NCI-H1092 treated with DMSO at 0.1 percent for 48 hours (cell line): ENCODE measurements at regions not wholly inside any gene's neighbourhood (a gene's known extent, or its start where the extent isn't known, plus 50 kb on each side); places are given as distances from the start of the nearest gene placed in this dataset.
"Not testable (repeated sequence)": the region's sequence is repeated elsewhere in the genome, so short reads cannot be mapped to it uniquely, and the experiment has no call there.

ENCODE experiments used
- DNase-seq: peaks from one replicate; lab custom pipeline; 2025; lab: John Stamatoyannopoulos, UW

DNA sequence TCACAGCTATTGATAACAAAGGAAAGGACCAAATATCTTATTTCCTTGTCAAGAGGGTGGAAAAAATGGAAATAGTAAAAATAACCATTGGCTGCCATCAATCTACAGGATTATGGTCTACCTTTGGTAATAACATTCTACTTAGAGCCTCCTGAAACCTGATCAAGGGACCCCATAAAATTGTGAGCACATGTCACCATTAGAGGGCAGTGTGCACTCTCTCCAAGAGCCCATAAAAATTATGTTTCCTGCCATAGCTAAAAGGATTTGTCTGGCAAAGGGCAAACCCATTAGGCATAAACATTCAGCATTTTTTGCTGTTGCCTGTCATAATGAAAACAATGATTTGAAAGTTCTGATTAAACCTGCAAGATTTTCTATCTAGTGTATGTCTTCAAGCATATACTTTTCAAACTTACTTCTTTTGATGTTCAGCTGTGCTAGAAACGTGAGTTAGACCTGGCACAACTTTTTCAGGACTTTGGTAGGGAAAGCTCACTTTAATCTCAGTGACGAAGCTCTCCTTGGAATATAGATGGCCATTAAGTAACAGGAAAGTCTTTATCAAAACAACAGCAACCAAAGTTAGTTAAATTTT is 120.7 kb upstream of the ZFP64 start:
- DNase-seq = peak; percentile 61

DNA sequence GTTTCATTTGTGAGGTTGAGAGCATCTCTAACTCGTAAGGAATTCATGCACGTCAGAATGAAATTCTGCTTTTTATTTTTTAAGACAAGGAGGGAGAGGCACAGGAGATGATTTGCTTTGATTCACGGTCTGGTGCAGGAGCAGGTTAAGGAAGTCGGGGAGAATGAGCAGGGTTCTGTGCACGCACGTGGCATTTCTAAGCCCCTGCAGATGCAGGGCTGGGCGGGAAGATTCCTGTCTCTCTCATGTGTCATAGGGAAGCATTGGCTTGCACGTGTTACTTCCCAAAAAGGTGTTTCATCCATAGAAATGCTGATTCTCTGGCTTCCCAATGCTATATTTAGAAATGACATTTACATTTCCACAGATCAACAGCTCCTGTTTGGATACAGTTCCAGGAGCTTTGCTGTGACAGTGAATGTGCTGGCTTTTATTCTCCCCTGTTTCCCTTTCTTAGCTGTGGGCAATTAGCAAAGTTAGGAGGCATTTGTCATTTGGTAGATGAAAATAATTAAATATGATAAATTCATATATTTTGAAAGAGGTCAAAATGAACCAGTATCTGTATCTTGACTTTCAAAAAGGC is 119.7 kb upstream of the ZFP64 start:
- DNase-seq = no peak

DNA sequence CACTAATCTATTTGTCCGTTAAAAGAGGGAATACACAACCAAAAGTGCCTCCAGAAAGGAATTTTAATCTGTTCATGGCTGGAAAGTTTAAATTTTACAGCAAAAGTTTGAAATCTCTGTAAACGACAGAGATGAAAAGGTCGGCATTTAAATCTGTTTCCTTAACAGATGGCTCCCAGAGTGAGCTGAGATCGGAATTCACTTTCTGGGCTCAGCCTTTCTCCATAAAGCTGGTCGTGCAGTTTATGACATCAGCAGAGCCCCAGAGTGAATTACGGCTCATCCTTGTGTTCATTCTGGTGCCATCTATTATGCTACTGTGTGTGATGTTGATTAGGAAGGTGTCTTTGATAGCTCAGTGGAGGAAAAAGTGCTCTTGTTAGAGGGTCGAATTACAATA is 117.6 kb upstream of the ZFP64 start:
- no peak for DNase-seq

DNA sequence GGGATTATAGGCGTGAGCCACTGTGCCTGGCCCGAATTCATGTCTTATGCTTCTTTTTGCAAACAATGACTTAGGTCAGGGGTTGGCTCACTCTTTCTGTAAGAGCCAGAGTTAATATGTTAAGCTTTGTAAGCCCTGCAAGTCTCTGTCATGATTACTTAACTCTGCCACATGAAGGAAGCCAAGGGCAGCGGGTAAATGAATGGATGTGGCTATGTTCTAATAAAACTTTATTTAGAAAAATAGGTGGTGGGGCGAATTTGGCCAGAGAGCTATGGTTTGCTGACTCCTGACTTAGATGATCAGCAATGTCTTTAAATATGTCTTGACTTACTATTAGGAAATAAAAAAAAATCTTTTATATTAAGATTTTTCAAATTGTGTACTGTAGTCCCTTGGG is 114.9 kb upstream of the ZFP64 start:
- DNase-seq = no peak

DNA sequence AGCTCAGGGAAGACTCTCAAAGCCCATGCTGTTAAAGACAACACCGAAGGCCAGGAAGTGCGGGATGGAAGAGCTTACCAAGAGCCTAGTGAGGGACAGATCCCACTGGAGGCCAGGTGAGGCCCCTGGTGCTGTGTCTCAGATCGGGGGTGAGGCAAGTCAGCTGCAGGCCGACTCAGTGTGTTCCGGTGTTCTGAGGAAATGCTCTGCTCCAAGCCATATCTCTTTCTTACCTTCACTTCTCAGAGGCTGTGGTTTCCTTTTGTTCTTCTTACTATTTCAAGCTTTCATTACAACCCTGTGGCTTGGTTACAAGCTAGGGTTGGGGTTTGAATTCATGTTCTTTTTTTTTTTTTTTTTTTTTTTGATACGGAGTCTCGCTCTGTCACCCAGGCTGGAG is 114.3 kb upstream of the ZFP64 start:
- DNase-seq = no peak

DNA sequence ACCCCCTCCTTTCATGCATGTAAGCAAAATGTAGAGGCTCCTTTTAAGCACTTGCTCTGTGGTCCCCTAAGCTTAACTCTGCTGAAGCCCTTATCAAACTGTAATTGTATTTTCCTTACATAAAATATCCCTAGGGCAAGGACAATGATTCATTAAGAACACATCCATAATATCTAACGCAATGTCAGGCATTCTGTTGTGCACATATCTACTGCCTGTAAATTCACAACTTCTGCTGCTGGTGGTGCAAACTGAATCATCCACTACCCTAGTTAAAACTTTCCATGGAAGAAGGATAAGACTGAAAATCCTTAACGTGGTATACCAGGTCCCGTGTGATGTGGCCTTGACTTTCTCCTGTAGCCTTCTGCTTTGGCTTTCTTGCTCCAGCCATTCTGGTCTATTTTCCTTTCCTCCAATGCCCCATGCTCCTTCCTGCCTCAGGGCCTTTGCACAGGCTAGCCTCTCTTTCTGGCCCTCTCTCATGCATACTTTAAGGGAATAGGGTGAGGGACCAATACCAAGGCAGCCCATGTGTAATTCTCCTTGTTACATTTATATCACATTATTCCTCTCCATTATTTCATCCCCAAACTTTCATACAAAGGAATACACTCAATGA is 113.6 kb upstream of the ZFP64 start:
- DNase-seq = no peak

DNA sequence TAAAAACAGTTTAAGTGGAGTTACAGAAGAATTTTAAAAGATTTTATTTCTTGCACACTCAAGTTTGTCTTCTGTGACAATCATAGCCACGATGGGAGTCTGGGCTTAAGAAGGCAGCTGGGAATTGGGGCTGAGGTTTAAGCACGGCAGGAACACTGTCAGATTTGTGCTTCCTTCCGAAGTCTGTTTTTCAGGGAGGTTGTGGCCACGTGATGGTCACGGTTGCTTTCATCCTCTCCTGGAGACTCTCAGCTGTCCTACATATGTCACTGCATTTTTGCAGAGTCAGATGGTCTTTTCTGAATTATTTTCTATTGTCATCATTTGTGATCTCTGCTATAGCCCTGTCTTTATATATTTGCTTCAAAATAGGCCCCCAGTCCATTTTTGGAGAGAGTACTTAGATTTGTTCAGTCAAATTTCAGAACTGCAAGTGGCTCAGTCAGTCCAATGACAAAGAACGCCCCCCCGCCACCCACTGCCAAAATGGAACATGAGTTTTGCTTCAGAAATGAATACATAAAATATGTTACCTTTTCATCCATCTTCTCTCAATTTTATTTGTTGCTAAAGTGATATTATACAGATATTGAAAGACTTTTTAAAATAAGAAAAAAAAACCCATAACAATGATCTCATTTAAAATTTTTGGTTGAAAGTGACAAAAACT is 111.8 kb upstream of the ZFP64 start:
- no peak for DNase-seq

DNA sequence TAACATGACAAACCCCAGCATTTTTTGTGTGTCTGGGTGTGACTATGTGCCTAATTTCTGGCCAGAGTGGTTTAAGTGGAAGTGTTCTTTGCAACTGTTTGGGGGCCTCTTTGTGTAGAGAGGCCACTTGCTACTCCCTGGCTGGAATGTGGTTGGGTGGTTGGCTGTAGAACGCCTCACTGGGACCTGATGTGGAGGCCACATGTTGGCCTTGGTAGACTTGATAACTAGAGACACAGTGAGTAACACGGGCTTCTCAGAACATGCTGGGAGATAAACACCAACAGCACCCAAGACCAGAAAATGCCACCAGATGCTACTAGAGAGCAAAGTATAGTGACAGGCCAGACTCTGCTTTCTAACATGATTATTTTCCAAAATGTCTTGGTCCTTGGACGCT is 111.2 kb upstream of the ZFP64 start:
- DNase-seq = no peak

DNA sequence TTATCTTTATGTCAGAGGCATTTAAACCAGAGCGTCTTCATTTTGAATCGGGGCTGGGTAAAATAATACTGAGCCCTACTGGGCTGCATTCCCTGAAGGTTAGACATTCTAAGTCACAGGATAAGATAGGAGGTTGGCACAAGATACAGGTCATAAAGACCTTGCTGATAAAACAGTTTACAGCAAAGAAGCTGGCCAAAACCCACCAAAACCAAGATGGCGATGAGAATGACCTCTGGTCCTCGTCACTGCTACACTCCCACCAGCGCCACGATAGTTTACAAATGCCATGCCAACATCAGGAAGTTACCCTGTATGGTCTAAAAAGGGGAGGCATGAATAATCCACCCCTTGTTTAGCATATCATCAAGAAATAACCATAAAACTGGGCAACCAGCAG is 110.5 kb upstream of the ZFP64 start:
- DNase-seq = not testable (repeated sequence)

DNA sequence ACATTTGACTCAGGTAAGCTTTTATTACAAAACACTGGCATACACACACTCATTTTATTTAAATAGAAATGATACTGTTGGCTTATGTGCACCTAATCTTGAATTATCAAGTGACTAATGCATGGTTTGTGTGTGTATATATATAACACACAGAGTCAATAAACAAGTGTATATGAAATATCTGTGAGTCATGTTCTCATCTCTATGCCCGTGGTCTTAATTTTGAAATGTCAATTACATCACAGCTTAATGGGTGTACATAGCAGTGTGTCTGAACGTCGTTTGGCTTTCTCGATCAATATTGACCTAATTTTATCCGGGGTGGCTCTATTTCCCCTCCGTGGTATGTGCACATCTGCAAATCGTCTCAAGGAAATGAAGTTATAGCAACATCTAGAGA is 104.0 kb upstream of the ZFP64 start:
- no peak for DNase-seq

DNA sequence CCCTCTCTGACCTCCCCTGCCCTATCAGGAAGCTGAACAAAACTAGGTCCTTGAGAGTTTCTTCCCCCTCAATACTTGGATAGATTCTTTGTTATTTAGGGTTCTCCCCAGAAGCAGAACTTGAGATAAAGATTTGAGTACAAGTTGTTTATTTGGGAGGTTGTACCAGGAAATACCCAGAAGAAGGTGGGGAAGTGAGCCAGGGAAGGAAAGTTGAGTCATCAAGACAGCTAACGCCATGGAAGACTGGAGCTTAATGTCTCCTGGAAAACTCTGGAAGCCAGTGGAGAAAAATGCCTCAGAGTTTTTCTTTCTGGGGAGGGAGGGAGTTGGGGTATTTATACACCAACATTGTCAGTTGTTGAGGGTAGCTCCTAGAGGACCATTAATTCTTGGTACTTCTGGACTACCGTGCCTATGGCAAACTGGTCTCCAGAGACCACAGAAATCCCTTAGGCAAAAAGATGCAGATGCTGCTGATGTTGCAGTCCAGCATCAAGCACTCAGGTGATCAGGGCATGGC is 102.6 kb upstream of the ZFP64 start:
- DNase-seq = no peak

DNA sequence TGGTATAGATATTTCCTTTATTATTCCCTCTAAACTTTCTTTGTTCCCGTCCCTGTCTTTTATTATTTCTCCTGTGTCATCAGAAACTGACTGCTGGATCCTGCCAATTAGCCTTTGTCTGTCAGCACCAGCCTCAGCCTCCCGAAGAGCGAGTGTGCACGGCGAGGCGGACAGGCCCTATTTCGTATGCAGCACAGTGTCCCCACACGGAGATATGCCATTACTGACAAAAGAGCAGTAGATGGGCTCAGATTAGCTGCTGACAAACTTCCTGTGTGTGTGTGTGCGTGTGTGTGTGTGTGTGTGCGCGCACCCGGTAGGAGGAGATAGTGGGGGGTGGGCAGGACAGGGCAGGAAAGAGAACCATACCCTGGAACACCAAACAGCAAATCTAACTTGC is 99.5 kb upstream of the ZFP64 start:
- no peak for DNase-seq

DNA sequence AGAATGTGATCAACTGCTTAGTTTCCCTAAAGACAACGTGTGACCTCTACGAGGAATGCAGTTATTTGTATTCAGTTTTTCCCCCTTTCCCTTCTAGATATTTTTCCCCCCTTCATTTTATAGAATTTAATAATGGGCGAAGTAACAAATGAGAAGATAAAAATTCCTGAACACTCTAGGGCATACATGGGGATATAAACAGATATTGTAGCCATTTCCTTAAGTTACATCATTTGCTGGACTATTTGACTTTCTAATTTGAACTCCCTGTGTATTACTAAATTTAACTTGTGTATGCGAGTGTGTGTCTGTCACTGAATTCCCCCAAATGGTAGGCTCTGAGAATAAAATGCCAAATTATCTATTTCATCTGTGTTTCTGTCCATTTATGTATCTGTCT is 99.0 kb upstream of the ZFP64 start:
- DNase-seq = no peak

DNA sequence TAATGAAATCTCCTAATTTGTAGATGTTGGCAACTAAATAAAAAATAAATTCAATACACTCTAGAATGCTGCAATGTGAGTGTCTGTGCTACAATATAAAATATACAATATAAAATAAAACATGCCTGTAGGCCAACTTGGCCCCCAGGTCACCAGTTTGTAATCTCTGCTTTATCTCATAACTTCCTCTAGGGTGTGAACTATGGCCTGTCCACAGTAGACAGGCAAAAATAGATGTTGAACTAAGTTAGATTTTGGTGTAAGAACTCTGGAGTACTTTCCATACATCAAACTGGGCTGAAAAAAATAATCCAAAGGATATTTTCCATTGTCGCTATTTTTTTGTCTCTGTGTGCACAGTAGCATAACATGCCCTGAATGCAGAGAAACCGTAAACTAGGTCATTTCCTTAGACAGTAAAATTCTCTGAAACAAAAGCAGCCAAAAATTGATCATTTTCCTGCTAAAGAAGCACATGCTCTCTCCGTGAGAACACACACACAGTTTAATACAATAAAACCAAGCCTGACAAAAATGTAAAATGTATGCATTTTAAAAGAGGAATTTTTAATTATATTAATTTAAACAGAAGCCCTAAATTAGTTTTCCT is 98.5 kb upstream of the ZFP64 start:
- DNase-seq = no peak

DNA sequence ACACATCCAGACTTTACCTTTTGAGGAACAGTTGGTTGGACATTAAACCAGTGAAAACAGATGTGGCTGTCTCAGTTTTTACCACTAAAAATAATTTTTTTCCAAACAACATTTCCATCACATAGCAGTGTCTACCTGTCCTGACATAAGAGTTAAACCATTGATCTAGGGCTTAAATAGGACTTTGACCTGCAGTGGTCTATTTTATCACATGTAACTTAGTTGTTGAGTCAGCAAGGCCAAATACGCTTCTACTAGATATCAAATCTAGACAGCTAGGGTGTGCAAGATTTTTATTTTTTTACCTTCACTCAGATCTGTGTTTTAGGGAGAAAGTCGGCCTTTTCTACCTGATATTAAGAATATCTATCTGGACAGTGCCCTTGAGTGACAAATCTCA is 88.8 kb upstream of the ZFP64 start:
- no peak for DNase-seq

DNA sequence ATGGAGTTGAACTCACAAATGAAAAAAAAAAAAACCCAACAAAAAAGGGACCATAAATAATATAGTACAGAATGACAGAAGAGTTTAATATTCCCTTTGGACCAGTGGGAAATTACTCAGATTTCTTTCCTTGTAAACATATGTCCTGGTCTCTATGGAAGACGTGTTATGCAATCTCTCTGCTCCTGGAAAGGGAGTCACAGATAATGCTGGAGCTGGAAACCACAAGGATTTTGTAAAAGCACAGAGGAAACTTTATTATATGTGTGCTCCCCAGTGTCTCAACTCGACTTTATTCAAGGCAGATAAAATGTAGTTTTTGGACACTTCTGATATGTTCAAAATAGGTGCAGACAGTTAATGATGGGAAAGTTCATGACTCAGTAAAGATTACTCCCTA is 88.1 kb upstream of the ZFP64 start:
- no peak for DNase-seq

DNA sequence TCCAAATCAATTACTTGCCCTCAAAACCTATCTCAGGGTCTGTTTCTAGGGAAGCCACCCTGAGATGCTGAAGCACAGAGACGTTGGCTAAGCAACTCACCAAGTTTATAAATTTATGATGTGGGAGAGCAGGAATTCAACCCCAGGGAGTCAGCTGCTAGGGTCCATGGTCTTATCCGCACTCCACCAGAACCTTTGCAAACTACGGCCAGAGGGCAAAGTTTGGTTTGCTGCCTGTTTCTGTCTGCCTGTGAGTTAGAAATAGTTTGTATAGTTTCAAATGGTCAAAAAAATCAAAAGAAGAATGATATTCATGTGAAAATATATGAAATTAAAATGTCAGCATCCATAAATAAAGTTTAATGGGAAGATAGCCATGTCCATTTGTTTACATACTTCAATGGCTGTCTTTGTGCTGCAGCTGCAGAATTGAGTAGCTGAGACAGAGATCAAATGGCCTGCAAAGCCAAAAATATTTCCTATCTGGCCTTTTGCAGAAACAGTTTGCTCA is 83.7 kb upstream of the ZFP64 start:
- DNase-seq = no peak

DNA sequence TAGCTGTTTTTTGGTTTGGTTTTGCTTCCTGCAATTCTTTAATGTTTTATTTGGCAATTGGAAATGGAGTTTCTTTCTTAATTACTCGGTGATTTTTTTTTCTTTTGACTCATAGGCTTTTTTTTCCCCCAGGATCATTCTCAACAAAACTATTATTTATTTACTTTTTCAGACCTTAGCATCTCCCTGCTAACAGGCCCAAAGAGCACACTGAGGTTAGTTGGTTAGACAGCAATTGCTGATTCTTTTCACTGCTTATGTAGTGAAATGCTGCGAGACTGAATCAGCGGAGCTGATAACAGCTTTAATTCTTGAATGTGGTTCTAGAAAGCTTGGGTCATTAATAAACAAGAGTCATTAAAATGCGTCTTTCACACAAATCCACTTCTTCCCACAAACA is 79.1 kb upstream of the ZFP64 start:
- no peak for DNase-seq

DNA sequence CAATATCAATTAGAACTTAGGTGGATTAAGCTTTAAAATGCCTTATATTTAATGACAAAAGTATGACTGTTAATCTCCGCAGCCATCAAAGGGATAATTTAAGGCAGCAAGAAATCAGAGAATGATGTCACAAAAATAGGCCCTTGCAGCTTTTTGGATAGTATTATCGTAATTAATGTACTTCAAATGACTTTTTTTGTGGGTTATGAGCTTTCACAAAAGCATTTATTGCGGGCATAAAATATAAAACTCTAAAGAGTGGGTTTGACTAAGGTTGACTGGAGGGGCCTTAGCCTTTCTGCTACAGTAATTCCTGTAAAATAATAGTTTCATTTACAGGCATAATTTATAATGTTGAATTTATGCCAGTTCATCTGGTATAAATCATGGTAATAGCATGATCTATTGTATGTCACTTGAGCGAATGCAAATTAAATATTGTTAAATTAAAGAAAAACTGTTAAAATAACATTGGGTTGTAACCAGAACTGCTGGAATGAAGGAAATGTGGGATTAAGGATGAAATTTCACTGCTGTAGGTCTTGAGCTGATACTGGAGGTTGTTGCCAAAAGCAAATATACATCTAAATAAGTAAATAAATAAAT is 78.5 kb upstream of the ZFP64 start:
- no peak for DNase-seq

DNA sequence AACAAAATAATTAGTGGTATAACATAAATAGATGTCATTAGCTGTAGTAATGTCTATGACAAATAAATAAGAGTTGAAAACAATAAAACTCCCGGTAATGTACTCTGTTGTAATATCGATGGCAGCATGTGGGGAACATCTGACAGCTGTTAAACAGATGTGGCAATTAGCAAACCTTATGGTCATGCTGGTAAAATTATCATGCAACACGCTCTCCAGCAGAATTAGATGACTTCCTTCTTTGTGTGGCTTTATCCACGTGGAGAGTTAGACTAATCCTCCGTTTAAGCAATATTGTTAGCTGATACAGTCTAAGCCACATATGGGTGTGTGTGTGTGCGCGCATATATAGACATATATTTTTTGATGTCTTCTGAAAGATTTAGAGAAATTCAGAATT is 77.7 kb upstream of the ZFP64 start:
- DNase-seq = no peak

DNA sequence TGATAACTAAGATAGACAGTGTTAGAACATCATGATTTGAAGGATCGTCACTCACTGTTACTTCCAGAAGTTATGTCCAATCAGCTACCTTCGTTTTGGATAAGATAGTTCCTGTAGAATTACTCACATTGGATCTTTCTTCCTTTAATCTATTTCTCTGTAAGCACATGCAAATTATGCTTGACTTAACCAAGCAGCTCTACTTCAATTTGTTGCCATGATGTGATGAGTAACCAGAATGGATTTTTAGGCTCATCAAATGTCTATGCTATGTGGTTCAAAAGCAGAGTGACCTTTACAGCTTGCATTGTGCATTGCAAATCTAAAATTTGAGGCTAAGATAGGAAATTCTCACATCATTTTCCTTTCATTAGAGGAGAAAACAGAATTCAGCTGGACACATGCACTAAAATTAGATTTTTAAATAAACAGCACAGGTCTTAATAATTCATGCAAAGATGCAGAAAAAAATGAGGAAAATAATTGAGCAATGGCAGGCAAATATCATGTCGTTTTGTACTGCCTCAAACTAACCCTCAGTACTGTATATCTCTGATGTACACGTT is 76.7 kb upstream of the ZFP64 start:
- DNase-seq = no peak

DNA sequence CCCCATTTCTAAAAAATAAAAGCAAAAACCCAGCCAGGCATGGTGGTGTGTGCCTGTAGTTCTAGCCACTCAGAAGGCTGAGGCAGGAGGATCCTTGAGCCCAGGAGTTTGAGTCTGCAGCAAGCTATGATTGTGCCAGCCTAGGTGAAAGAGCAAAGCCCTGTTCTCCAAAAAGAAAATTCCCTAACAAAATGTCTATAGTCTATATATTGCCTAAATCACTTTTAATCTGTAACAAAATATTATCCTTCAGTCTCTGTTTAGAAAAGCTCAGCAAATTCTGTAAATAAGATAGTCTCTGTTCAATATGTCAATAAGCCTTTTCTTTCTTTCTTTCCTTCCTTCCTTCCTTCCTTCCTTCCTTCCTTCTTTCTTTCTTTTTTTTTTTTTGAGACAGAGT is 75.8 kb upstream of the ZFP64 start:
- no peak for DNase-seq
